HepG2 (cell line): ENCODE measurements at regions not wholly inside any gene's neighbourhood (a gene's known extent, or its start where the extent isn't known, plus 50 kb on each side); places are given as distances from the start of the nearest gene placed in this dataset.

Experiments used
- ATAC-seq: fragments of 200-7000 bp; cut with Tn5 transposase; 3 replicates; pipeline ENCODE4 v1.9.1; 2020; ENCODE audit warnings: mild to moderate bottlenecking, moderate library complexity
- BruUV-seq: library from RNA; stranded (reverse); fragments of 400-500 nt; replicated peaks from 2 replicates; lab custom pipeline; 2021; lab: Mats Ljungman, UMichigan
- CTCF ChIA-PET: fragments of 300-600 bp; formaldehyde crosslinking; extraction: SDS; loops from one replicate; lab custom pipeline; 2021; ENCODE audit warnings: low total read pairs, inconsistent platforms, low intra/inter-chr PET ratio; lab: Yijun Ruan, JAX
- POLR2A ChIA-PET: fragments of 350-600 bp; sonication (Branson Sonifier 250); formaldehyde crosslinking; loops from one replicate; lab custom pipeline; 2020; ENCODE audit warnings: antibody characterized with exemption, inconsistent platforms; lab: Yijun Ruan, JAX
- DNase-seq: peaks from one replicate; pipeline ENCODE4 v3.0.0-alpha.2; 2015; ENCODE audit warnings: low spot score
- FAIRE-seq: peaks from 3 replicates; lab custom pipeline; 2011; peaks lifted over from hg19 to GRCh38; lab: Jason Lieb, UNC
- H2AFZ ChIP-seq: one replicate; pipeline ENCODE4 v1.6.1; 2011; ENCODE audit warnings: low read length, inconsistent platforms
- H3K27ac ChIP-seq: fragments of 300-600 bp; 3 replicates; pipeline ENCODE4 v1.8.0; 2011; ENCODE audit warnings: mixed run types, mild to moderate bottlenecking, mixed read lengths, low read length, inconsistent platforms; ENCODE audit not compliant: insufficient read depth; ENCODE audit errors: extremely low read length
- H3K27me3 ChIP-seq, 2 experiments: fragments of 200-600 bp in 1 of 2; 2 replicates in 1 of 2; 3 replicates in 1 of 2; pipeline versions ENCODE4 v1.6.0 to v1.8.0; 2011; ENCODE audit warnings: low read length in 2 of 2, mild to moderate bottlenecking in 2 of 2, moderate library complexity in 2 of 2, inconsistent platforms in 1 of 2; ENCODE audit not compliant: insufficient read depth in 2 of 2, control insufficient read depth in 1 of 2
- H3K36me3 ChIP-seq, 2 experiments: fragments of 200-600 bp in 1 of 2; replicated peaks in 1 of 2; 2 replicates in 1 of 2; 3 replicates in 1 of 2; pipeline versions ENCODE4 v1.5.1 to v1.8.0; 2011; ENCODE audit warnings: low read length in 2 of 2, inconsistent platforms in 1 of 2; ENCODE audit not compliant: insufficient read depth in 2 of 2, control insufficient read depth in 1 of 2
- H3K4me1 ChIP-seq: 2 replicates; pipeline ENCODE4 v1.5.1; 2012; ENCODE audit warnings: low read length, inconsistent platforms; ENCODE audit not compliant: insufficient read depth
- H3K4me2 ChIP-seq: 2 replicates; pipeline ENCODE4 v1.6.0; 2011; ENCODE audit warnings: low read depth, low read length, inconsistent platforms
- H3K4me3 ChIP-seq, 3 experiments: fragments of 200-600 bp in 1 of 3; sonication (generic), shearing (Covaris generic) in 1 of 3; replicated peaks in 1 of 3; 2 replicates each; pipeline ENCODE4 v1.5.1; 2011 to 2016; ENCODE audit warnings: low read length in 3 of 3, inconsistent platforms in 2 of 3, low read depth in 2 of 3, mild to moderate bottlenecking in 2 of 3, control low read depth in 1 of 3, mixed read lengths in 1 of 3; ENCODE audit not compliant: insufficient read depth in 1 of 3
- H3K79me2 ChIP-seq: one replicate; pipeline ENCODE4 v1.6.1; 2011; ENCODE audit warnings: low read length, inconsistent platforms; ENCODE audit not compliant: insufficient read depth
- H3K9ac ChIP-seq: 2 replicates; pipeline ENCODE4 v1.6.0; 2011; ENCODE audit warnings: mild to moderate bottlenecking, low read depth, low read length, inconsistent platforms; ENCODE audit not compliant: insufficient read depth
- H3K9me3 ChIP-seq: 2 replicates; pipeline ENCODE4 v1.5.1; 2012; ENCODE audit warnings: mild to moderate bottlenecking, low read length
- H4K20me1 ChIP-seq: 2 replicates; pipeline ENCODE4 v1.6.0; 2011; ENCODE audit warnings: inconsistent platforms, mild to moderate bottlenecking, low read length, moderate library complexity; ENCODE audit not compliant: insufficient read depth
- REXO4 ChIP-seq: sonication (generic); formaldehyde crosslinking; IDR thresholded peaks from 2 replicates; pipeline ENCODE4 v1.8.0; 2022; ENCODE audit warnings: missing genetic modification reagents, mild to moderate bottlenecking, borderline replicate concordance
- ZNF496 ChIP-seq: sonication (generic); formaldehyde crosslinking; IDR thresholded peaks from 2 replicates; pipeline ENCODE4 v1.8.1; 2023; ENCODE audit warnings: mild to moderate bottlenecking, moderate library complexity, missing genetic modification reagents; ENCODE audit not compliant: insufficient replicate concordance
- ZNF609 ChIP-seq: sonication (generic); formaldehyde crosslinking; IDR thresholded peaks from 2 replicates; pipeline ENCODE4 v1.4.0; 2020; ENCODE audit warnings: mild to moderate bottlenecking, missing genetic modification reagents, borderline replicate concordance
- WGBS: methylation state at CpG from one replicate; pipeline ENCODE4 v1.1.6; 2017; ENCODE audit warnings: low lambda C conversion rate; 5-methylcytosine and 5-hydroxymethylcytosine counted together
- in situ Hi-C: cut with HindIII; loops from 2 replicates; pipeline ENCODE4 v1.10.0; 2017; ENCODE audit warnings: low pct_unique_long_range_greater_than_20kb; ENCODE audit not compliant: extremely low pct_ligation_motif_present
- intact Hi-C: fragments of 100-400 bp; cut with micrococcal nuclease; formaldehyde crosslinking; loops from one replicate; pipeline ENCODE4 v1.10.0; 2022; ENCODE audit not compliant: unreplicated experiment

DNA sequence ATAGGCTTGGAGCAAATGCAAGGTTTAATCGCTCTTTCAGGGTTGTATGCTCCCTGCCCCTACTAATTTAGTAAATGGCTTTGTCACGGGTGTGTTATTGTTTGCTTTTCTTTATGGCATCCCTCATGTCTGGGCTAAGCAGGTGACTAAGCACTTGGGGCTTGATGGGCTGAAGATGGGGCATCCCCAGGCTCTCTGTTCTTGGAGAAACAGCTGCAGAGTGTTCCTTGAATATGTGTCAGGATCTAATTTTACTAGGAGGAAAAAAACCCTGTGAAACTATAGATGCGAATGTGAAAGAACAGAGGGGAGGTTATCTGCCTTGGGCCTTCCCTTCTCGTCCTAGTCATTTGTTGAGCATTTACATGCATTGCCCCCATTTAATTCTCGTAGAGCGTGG lies 94.7 kb upstream of the TAF1B start:
- in situ Hi-C loops, result no loop called here
- intact Hi-C loops, result no loop called here
- 44% methylated on average over 6 of the region's 6 CpGs for WGBS
- H3K4me3 ChIP-seq, result no peak overlapping the region
- no peak for DNase-seq
- no peak overlapping the region for H2AFZ ChIP-seq
- H3K27ac ChIP-seq, result no peak overlapping the region
- H3K79me2 ChIP-seq, result no peaks in the 10 kb centered on the region
- no peak for TF ChIP-seq REXO4 (CRISPR knock-in tag)
- TF ChIP-seq ZNF609 (CRISPR knock-in tag), result no peak
- no peak for TF ChIP-seq ZNF496 (CRISPR knock-in tag)
- H3K27me3 ChIP-seq, result peaks cover 5 to 64% of the 10 kb centered on the region in 2 experiments
- BruUV-seq, result no TSS peak
- no peaks in the 10 kb centered on the region for H3K36me3 ChIP-seq
- no peaks in the 10 kb centered on the region for H3K9me3 ChIP-seq
- H3K4me2 ChIP-seq, result no peak overlapping the region
- H3K4me1 ChIP-seq, result peaks cover 16% of the 10 kb centered on the region
- POLR2A ChIA-PET, result no interaction called here
- CTCF ChIA-PET, result no interaction called here
- H3K9ac ChIP-seq, result no peak overlapping the region
- H4K20me1 ChIP-seq, result no peaks in the 10 kb centered on the region
- no peak for ATAC-seq
- no peak for FAIRE-seq
